Parathyroid adenoma (tissue), 2 donors: ENCODE measurements at regions not wholly inside any gene's neighbourhood (a gene's known extent, or its start where the extent isn't known, plus 50 kb on each side); places are given as distances from the start of the nearest gene placed in this dataset.
"Not testable (repeated sequence)": the region's sequence is repeated elsewhere in the genome, so short reads cannot be mapped to it uniquely, and the experiment has no call there.

Experiments
- H2AFZ ChIP-seq: fragments of 300-600 bp; sonication (generic); one replicate; pipeline ENCODE4 v1.7.0; 2017; ENCODE audit warnings: antibody characterized with exemption, mild to moderate bottlenecking
- H3K27ac ChIP-seq: fragments of 300-600 bp; sonication (generic); one replicate; pipeline ENCODE4 v1.7.0; 2017
- H3K27me3 ChIP-seq: fragments of 300-600 bp; sonication (generic); one replicate; pipeline ENCODE4 v1.7.0; 2017; ENCODE audit warnings: low read length; ENCODE audit not compliant: control insufficient read depth, insufficient read depth
- H3K36me3 ChIP-seq: fragments of 300-600 bp; sonication (generic); one replicate; pipeline ENCODE4 v1.7.0; 2017; ENCODE audit warnings: low read length; ENCODE audit not compliant: control insufficient read depth, insufficient read depth
- H3K4me1 ChIP-seq: fragments of 300-600 bp; sonication (generic); one replicate; pipeline ENCODE4 v1.7.0; 2017; ENCODE audit warnings: control low read depth
- H3K4me2 ChIP-seq: fragments of 300-600 bp; sonication (generic); one replicate; pipeline ENCODE4 v1.7.0; 2017; ENCODE audit warnings: low read length
- H3K4me3 ChIP-seq: fragments of 300-600 bp; sonication (generic); one replicate; pipeline ENCODE4 v1.7.0; 2017; ENCODE audit warnings: low read depth, low read length
- H3K79me2 ChIP-seq: fragments of 300-600 bp; sonication (generic); one replicate; pipeline ENCODE4 v1.7.0; 2017; ENCODE audit warnings: control low read depth
- H3K9ac ChIP-seq: fragments of 300-600 bp; sonication (generic); one replicate; pipeline ENCODE4 v1.7.0; 2017; ENCODE audit warnings: mild to moderate bottlenecking
- H3K9me3 ChIP-seq: fragments of 300-600 bp; sonication (generic); one replicate; pipeline ENCODE4 v1.7.0; 2017; ENCODE audit warnings: low read length; ENCODE audit not compliant: control insufficient read depth
- TF ChIP-seq, protein P1 (sequence below): fragments of 300-600 bp; sonication (generic); IDR thresholded peaks from one replicate; pipeline ENCODE4 v1.7.0; 2017; ENCODE audit warnings: antibody characterized with exemption, mild to moderate bottlenecking
- donor health status: primary hyperparathyroidism.

DNA sequence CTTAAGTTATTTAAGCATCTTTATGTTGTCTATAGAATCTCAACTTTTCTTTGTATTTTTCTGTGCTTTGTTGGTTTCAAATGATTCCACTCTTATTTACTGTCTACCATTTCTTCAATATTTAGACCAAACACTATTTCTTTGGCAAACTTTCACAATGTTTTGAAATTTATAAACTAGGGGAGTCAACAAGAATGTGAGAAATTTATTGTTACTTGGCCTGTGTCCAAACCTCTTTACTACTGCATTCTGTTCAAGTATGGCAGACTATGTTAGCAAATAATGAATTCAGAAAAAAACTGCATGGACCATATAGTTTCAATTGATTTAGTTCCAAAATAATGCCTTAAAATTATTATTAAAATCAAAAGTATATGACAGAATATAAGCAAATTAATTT lies 470.2 kb downstream of the FBXO15 start:
- Histone ChIP-seq H3K9me3 (no peaks in the 10 kb centered on the region), H3K27me3 (no peaks in the 10 kb centered on the region), H3K79me2 (no peaks in the 10 kb centered on the region), H3K4me1 (no peaks in the 10 kb centered on the region), H3K4me2 (no peak overlapping the region), H2AFZ (no peak overlapping the region), H3K9ac (no peak overlapping the region), H3K27ac (no peak overlapping the region), H3K36me3 (peaks cover 2% of the 10 kb centered on the region), H3K4me3 (no peak overlapping the region)
- TF ChIP-seq, protein P1, sequence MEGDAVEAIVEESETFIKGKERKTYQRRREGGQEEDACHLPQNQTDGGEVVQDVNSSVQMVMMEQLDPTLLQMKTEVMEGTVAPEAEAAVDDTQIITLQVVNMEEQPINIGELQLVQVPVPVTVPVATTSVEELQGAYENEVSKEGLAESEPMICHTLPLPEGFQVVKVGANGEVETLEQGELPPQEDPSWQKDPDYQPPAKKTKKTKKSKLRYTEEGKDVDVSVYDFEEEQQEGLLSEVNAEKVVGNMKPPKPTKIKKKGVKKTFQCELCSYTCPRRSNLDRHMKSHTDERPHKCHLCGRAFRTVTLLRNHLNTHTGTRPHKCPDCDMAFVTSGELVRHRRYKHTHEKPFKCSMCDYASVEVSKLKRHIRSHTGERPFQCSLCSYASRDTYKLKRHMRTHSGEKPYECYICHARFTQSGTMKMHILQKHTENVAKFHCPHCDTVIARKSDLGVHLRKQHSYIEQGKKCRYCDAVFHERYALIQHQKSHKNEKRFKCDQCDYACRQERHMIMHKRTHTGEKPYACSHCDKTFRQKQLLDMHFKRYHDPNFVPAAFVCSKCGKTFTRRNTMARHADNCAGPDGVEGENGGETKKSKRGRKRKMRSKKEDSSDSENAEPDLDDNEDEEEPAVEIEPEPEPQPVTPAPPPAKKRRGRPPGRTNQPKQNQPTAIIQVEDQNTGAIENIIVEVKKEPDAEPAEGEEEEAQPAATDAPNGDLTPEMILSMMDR = no peak

DNA sequence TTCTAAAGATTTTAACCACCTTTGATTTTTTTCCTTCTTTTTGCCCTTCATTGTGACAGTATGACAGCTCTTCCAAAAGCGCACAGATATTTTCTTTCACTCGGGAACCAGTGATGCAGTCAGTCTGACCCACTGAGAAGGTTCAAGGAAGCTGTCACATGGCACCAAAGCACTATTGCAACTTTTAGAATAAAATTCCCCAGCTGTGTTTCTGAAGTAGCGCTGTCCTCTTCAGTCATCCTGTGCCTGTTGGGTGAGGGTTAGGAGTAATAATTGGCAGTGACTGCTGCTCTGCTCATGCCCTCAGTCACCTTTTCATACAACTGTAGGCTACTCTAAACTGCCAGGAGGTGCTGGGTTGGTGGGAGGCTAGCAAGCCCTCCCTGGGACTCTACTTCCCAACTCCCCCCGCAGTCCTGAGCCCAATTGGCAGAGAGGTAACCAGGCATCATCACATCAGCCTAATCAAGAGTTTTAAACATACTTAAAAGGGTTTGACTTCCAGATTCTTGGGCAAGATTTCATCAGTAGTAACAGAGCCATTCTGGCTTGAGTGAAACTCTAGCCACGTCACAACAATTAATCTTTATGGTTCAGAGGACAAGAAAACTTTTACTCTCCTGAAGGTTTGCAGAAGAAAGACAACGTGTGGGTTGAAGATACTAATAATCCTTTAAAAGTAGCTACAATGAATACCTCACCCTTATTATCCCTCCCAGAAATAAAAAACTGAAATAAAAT lies 473.3 kb downstream of the FBXO15 start:
- H3K27ac ChIP-seq = no peak overlapping the region
- H3K27me3 ChIP-seq = no peaks in the 10 kb centered on the region
- no peaks in the 10 kb centered on the region for H3K79me2 ChIP-seq
- no peak overlapping the region for H3K9ac ChIP-seq
- H2AFZ ChIP-seq = no peak overlapping the region
- H3K4me3 ChIP-seq = no peak overlapping the region
- peaks cover 2% of the 10 kb centered on the region for H3K36me3 ChIP-seq
- H3K9me3 ChIP-seq = no peaks in the 10 kb centered on the region
- TF ChIP-seq, protein P1 = no peak
- H3K4me2 ChIP-seq = no peak overlapping the region
- no peaks in the 10 kb centered on the region for H3K4me1 ChIP-seq

DNA sequence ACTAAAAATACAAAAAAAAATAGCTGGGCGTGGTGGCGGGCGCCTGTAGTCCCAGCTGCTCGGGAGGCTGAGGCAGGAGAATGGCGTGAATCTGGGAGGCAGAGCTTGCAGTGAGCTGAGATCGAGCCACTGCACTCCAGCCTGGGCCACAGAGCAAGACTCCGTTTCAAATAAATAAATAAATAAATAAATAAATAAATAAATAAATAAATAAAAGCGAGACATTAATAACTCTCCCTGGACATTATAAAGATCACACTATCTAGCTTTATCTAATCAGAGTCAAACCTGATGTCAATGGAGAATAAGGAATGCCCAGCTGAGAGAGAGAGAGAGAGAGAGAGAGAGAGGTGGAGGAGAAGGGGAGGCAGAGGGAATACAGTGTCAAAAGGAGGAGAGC lies 476.2 kb downstream of the FBXO15 start:
- not testable (repeated sequence) for H3K9ac ChIP-seq, H3K79me2 ChIP-seq, H3K27ac ChIP-seq, H3K36me3 ChIP-seq, H3K9me3 ChIP-seq, H3K4me2 ChIP-seq, H3K4me3 ChIP-seq, H2AFZ ChIP-seq, H3K4me1 ChIP-seq, H3K27me3 ChIP-seq

DNA sequence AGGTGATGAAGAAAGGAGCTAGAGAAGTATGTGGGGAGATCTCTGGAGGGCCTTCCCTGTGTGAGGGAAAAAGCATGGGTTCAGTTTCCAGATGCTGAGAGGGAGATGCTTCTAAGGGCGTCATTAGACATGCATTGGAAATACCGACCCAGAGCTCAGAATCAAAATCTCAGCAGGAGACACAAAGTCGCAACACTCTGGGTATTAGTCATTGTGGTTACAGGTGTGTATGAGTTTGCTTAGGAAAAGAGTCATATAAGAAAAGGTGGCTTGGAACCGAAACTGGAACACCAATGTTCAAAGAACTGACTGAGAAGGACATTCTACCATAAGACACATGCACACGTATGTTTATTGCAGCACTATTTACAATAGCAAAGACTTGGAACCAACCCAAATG lies 477.1 kb downstream of the FBXO15 start:
- Histone ChIP-seq H3K36me3 (no peaks in the 10 kb centered on the region), H3K9ac (no peak overlapping the region), H2AFZ (no peak overlapping the region), H3K27me3 (no peaks in the 10 kb centered on the region), H3K4me2 (no peak overlapping the region), H3K4me3 (no peak overlapping the region), H3K9me3 (no peaks in the 10 kb centered on the region), H3K4me1 (no peaks in the 10 kb centered on the region), H3K79me2 (no peaks in the 10 kb centered on the region), H3K27ac (no peak overlapping the region)
- TF ChIP-seq, protein P1 = no peak

DNA sequence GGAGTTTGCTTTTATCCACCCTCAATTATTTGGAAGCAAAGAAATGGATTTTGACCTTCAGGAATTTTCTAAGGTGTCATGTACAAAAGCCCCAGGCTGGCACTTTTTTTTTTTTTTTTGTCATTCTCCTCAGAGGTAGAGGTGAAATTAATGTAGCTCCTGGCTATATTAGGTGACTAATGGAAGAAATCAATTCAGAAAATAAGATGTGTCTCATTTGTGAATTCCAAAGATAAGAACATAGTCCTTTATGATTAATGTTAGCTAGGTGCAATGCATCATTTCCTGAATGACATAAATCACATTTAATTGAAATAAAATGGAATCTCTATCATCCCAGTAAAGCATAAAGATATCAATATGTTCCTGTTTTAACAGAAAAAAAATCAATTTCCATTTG lies 477.6 kb downstream of the FBXO15 start:
- Histone ChIP-seq H3K4me2 (no peak overlapping the region), H3K9ac (no peak overlapping the region), H2AFZ (no peak overlapping the region), H3K9me3 (no peaks in the 10 kb centered on the region), H3K4me3 (no peak overlapping the region), H3K27ac (no peak overlapping the region), H3K27me3 (no peaks in the 10 kb centered on the region), H3K36me3 (no peaks in the 10 kb centered on the region), H3K79me2 (no peaks in the 10 kb centered on the region), H3K4me1 (no peaks in the 10 kb centered on the region)
- TF ChIP-seq, protein P1 = no peak
